ENCODE measurements at regions not wholly inside any gene's neighbourhood (a gene's known extent, or its start where the extent isn't known, plus 50 kb on each side); places are given as distances from the start of the nearest gene placed in this dataset.
A peak's percentile ranks its signal among the peaks of the same experiment; 100 is the strongest.

DNA sequence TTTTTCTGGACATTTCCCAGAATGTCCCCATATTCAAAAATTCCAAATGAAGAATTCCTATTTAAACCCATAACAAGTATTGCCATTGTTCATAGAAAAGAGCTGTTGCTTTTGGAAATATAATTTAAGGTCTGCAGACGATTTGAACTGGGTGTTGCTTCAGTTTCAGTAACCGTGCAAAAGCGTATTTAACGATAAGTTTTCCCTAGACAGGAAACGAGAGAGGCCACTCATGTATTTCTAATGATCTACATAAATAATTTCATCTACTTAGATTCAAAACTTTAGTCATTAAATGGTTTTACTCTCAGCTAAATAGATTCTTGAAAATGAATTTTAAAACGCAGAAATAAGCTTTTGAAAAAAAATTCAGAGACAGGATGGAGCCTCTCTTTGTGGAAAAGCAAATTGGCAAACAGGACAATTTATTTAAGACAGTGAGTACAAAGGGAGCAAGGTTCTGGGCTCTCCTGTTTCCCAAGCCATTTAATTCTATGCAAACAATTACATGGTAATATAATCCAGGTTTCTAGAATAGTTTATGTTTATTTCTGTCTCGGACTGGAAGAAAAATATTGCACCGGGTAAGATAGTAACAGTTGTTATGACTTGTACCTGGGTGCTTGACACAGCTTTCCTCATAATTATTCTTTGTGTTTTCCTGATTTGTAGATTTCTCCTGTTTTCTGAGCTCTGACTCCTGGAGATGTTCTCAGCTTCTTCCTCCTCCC, 263.0 kb downstream of the BAMBI start:
- intact Hi-C loops (cut with micrococcal nuclease) = no loop called here
- 20% methylated on average over 8 of the region's 8 CpGs for WGBS (ENCODE audit: insufficient coverage, low coverage, missing lambda C conversion rate)
- in situ Hi-C loops (cut with MboI) = no loop called here
- no peak for DNase-seq (ENCODE audit: extremely low read depth in 1 of 4, low spot score in 3 of 4)
- Histone ChIP-seq H3K27me3 (ENCODE audit: control insufficient read depth in 2 of 2, insufficient read depth in 2 of 2, low read length in 2 of 2) (no peaks in the 10 kb centered on the region), H3K36me3 (ENCODE audit: control insufficient read depth, insufficient read depth, low read length) (no peaks in the 10 kb centered on the region), H3K9me1 (ENCODE audit: control insufficient read depth, insufficient read depth, low read length) (no peaks in the 10 kb centered on the region), H3K4me2 (ENCODE audit: insufficient read depth, low read length) (peak overlapping the region; percentile 71), H3K9me3 (replicated peaks; ENCODE audit: control insufficient read depth, insufficient read depth, low read depth, low read length) (no peaks in the 10 kb centered on the region), H2AFZ (ENCODE audit: low read depth, low read length) (peak overlapping the region; percentile 82), H3K27ac (ENCODE audit: extremely low read depth, low read depth, low read length) (peak overlapping the region; percentile 32; the same call in 1 of the 3 replicates), H4K20me1 (replicated peaks; ENCODE audit: control insufficient read depth, insufficient read depth, low read length) (no peaks in the 10 kb centered on the region), H3K9ac (ENCODE audit: insufficient read depth in 1 of 2, low read depth in 2 of 2, low read length in 2 of 2) (peak overlapping the region in 1 of 2 experiments; percentile 31; a peak in 1 of 4 replicates), H3K4me3 (0 out of 2 replicates have a peak overlapping the region, but pooled peaks have one; percentile 18), H3K4me1 (replicated peaks in 1 of 2; ENCODE audit: control insufficient read depth in 2 of 2, insufficient read depth in 2 of 2, low read length in 2 of 2) (peaks cover 0 to 3% of the 10 kb centered on the region in 2 experiments; a peak in 2 of 5 replicates), H3K79me2 (ENCODE audit: control insufficient read depth, insufficient read depth, low read length) (no peaks in the 10 kb centered on the region)
- ChIA-PET CTCF (ENCODE audit: low intra/inter-chr PET ratio) (no interaction called here), POLR2A (interaction anchor here (0.6 to 1.5 kb wide), 4 partner anchors 15 to 303 kb away, joined by 3 read pairs; no protein-coding TSS in a partner anchor)
- peak; percentile 8; the same call in 2 of the 3 replicates for ATAC-seq
- no peak for FAIRE-seq
- BruUV-seq (replicated peaks) = no TSS peak
- TF ChIP-seq ZNF165 (CRISPR knock-in tag; IDR thresholded peaks at IDR 0.05; ENCODE audit: borderline replicate concordance) (no peak), CEBPB (tag; IDR thresholded peaks at IDR 0.05) (peak; percentile 61), PATZ1 (CRISPR knock-in tag; IDR thresholded peaks at IDR 0.05; ENCODE audit: borderline replicate concordance) (no peak), HNRNPK (IDR thresholded peaks at IDR 0.05; ENCODE audit: low read depth, low read length, poor library complexity, severe bottlenecking) (no peak), ZNF175 (CRISPR knock-in tag; IDR thresholded peaks at IDR 0.05; ENCODE audit: low read depth) (no peak), HDAC2 (IDR thresholded peaks at IDR 0.05) (no peak), FUS (optimal IDR thresholded peaks at IDR 0.05; ENCODE audit: low read depth, low read length) (no peak), POLR3A (IDR thresholded peaks at IDR 0.05; ENCODE audit: borderline replicate concordance, extremely low read depth, insufficient read depth, insufficient read length) (no peak), ARID1B (IDR thresholded peaks at IDR 0.05) (0 out of 2 replicates have a peak, but pooled peaks have one; percentile 3), E2F8 (IDR thresholded peaks at IDR 0.05; ENCODE audit: low read depth, partially characterized antibody) (peak; percentile 74), CEBPG (CRISPR knock-in tag; IDR thresholded peaks at IDR 0.05) (no peak), CEBPG (tag; conservative IDR thresholded peaks at IDR 0.05 in 1 of 2, IDR thresholded peaks at IDR 0.05 in 1 of 2) (peak in 1 of 2 experiments; percentile 52; a peak in 2 of 4 replicates)
- TF ChIP-seq, protein P1, sequence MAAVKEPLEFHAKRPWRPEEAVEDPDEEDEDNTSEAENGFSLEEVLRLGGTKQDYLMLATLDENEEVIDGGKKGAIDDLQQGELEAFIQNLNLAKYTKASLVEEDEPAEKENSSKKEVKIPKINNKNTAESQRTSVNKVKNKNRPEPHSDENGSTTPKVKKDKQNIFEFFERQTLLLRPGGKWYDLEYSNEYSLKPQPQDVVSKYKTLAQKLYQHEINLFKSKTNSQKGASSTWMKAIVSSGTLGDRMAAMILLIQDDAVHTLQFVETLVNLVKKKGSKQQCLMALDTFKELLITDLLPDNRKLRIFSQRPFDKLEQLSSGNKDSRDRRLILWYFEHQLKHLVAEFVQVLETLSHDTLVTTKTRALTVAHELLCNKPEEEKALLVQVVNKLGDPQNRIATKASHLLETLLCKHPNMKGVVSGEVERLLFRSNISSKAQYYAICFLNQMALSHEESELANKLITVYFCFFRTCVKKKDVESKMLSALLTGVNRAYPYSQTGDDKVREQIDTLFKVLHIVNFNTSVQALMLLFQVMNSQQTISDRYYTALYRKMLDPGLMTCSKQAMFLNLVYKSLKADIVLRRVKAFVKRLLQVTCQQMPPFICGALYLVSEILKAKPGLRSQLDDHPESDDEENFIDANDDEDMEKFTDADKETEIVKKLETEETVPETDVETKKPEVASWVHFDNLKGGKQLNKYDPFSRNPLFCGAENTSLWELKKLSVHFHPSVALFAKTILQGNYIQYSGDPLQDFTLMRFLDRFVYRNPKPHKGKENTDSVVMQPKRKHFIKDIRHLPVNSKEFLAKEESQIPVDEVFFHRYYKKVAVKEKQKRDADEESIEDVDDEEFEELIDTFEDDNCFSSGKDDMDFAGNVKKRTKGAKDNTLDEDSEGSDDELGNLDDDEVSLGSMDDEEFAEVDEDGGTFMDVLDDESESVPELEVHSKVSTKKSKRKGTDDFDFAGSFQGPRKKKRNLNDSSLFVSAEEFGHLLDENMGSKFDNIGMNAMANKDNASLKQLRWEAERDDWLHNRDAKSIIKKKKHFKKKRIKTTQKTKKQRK (IDR thresholded peaks at IDR 0.05; ENCODE audit: borderline replicate concordance, low read depth, low read length) = no peak
